Coronary artery (tissue), 2 donors: ENCODE measurements at regions not wholly inside any gene's neighbourhood (a gene's known extent, or its start where the extent isn't known, plus 50 kb on each side); places are given as distances from the start of the nearest gene placed in this dataset.

ENCODE experiments used
- DNase-seq: peaks from one replicate; pipeline ENCODE4 v3.0.0-alpha.2; 2017; ENCODE audit warnings: low spot score
- H3K27ac ChIP-seq, 2 donors: fragments of 200-600 bp; sonication (generic); one replicate each; pipeline ENCODE4 v1.5.1; 2016 to 2019
- H3K4me3 ChIP-seq: fragments of 200-600 bp; sonication (generic); 2 replicates; pipeline ENCODE4 v1.5.1; 2016; ENCODE audit warnings: mild to moderate bottlenecking, moderate library complexity
- TF ChIP-seq, protein P1 (sequence below): fragments of 200-600 bp; sonication (generic); IDR thresholded peaks from one replicate; pipeline ENCODE4 v1.5.1; 2019; ENCODE audit warnings: antibody characterized with exemption

DNA sequence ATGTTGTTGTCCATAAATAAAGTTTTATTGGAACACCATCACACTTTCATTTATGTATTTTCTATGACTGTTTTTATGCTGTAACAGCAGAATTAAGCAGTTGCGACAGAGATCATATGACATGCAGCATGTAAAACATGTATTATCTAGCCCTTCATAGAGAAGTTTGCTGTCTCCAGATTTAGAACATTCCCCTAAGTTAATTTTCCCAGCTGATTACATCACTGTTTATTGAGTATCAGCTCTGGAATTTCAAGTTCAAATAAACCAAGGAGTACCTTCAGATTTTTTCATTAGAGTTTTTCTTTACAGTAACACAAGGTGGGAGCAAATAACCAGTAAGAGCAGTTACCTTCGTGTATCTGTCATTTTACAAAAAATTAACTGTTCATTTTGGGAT lies 792.8 kb downstream of the USP25 start:
- H3K4me3 ChIP-seq, result no peak overlapping the region
- no peak for DNase-seq
- no peak overlapping the region for H3K27ac ChIP-seq
- TF ChIP-seq, protein P1, sequence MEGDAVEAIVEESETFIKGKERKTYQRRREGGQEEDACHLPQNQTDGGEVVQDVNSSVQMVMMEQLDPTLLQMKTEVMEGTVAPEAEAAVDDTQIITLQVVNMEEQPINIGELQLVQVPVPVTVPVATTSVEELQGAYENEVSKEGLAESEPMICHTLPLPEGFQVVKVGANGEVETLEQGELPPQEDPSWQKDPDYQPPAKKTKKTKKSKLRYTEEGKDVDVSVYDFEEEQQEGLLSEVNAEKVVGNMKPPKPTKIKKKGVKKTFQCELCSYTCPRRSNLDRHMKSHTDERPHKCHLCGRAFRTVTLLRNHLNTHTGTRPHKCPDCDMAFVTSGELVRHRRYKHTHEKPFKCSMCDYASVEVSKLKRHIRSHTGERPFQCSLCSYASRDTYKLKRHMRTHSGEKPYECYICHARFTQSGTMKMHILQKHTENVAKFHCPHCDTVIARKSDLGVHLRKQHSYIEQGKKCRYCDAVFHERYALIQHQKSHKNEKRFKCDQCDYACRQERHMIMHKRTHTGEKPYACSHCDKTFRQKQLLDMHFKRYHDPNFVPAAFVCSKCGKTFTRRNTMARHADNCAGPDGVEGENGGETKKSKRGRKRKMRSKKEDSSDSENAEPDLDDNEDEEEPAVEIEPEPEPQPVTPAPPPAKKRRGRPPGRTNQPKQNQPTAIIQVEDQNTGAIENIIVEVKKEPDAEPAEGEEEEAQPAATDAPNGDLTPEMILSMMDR, result no peak

DNA sequence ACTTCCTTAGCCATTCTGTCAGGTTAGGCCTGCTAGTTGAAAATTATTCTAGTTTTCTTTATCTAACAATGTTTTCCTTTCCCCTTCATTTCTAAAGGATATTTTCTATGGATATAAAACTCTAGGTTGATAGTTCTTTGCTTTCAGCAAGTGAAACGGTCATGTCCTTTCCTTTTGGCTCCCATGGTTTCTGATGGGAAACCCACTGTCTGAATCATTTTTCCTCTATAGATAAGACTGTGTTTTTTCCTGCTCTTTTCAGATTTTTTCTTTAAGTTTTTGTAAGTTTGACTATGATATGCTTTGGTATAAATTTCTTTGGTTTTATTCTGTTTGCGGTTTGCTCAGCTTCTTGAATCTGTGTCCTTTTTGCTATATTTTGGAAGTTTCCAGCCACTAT lies 800.9 kb downstream of the USP25 start:
- DNase-seq, result no peak
- no peak overlapping the region for H3K4me3 ChIP-seq
- TF ChIP-seq, protein P1, result no peak
- H3K27ac ChIP-seq, result no peak overlapping the region

DNA sequence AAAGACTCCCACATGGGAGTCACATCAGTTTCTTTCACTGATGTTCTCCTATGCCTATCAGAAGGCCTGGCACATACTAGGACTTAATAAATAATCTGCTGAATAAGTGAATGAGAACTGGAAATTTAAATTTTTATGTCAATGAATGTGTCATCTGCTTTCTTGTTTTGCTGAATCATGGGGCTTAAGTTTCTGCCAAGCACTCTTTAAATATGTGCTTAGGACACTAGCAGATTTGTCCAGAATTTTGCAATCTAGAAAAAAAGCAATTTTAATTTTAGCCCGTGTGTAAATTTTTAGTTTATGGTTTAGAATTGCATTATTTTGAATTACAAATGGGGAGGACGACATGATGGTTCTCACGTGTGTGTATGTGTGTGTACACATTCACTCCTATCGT lies 803.1 kb downstream of the USP25 start:
- no peak for DNase-seq
- TF ChIP-seq, protein P1, result no peak
- H3K4me3 ChIP-seq, result no peak overlapping the region
- H3K27ac ChIP-seq, result peak overlapping the region; percentile 2 to 77

DNA sequence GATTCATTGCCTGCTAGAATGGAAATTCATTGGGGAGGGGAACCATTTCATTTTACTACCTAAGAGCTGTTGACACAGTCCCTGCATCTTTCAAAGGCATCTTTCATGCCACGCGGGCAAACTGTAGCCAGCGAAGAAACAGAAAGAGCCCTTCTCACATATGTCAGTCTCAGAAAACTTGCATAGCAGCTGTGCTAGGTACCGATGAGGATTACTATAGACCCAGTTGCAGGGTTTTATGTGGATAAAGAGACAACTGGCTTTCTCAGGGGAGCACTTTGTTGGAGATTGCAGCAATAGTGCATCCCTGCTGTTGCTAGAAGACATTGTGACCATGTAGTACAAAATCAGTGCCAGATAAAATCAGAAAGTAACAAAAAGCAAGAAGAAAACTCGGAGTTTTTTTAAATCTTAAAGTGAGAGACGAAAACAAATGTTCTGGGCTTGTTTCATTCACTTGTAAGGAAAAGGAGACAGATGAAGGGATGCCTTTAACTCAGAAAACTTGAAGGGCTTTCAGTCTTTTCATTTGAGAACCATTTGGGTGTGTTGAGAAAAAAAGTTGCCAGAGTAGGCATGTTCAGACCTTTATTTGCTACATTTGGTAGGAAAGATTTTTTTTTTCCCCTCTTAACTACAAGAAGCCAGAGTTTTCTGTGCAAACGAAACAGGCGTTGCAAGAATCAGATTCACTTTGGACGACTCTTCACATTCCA lies 804.1 kb downstream of the USP25 start:
- H3K27ac ChIP-seq, result peak overlapping the region; percentile 42 to 77
- TF ChIP-seq, protein P1, result no peak
- peak overlapping the region; percentile 61 for H3K4me3 ChIP-seq
- DNase-seq, result no peak

DNA sequence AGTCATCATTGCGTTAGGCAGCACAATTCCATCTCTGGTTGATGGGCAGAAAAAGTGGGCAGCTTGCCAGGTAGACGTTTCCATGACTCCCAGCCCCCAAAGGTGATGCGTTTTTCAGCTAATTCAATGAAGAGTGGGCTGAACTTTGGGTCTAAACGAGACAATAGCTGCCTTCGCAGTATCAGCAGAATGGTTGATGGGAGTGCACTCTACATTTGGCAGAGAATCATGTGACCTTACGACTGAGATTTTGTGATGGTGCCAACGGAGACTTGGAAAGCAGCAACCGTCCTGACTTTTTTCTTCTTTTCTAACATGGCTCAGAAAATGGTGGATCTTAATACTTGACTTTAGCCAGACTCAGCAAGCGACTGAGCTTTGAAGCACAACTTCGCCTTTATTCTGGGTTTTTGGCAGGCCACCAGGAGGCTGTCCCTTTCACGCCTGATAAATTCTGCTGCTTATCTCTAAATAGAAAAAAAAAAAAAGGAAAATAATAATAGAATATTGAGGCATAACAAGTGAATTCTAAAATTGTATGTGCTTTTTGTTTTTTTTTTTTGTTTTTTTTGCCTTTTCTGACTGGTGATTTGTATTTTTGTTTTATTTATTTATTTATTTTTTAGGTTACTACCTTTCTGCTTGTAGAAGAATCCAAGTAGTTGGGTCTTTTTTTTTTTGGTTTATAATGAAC lies 804.8 kb downstream of the USP25 start:
- TF ChIP-seq, protein P1, result no peak
- peak overlapping the region; percentile 61 for H3K4me3 ChIP-seq
- DNase-seq, result peak; percentile 87
- peak overlapping the region; percentile 42 to 82 for H3K27ac ChIP-seq

DNA sequence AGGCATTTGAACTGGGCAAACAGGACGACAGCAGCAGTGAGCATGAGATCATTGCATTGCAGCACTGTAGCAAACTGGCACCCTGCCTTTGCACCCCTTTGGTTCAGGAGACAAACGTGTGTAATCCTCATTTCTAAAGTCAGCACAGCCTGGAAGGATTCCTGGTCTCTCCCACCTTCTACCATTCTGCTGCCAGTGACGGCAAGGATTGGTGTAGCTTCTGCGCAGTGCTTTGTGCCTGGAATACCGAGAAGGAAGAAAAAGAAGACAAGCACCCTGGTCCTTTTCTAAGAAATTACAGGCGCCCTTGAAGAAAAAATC lies 805.3 kb downstream of the USP25 start:
- peak overlapping the region; percentile 61 for H3K4me3 ChIP-seq
- H3K27ac ChIP-seq, result peak overlapping the region; percentile 42 to 82
- TF ChIP-seq, protein P1, result no peak
- DNase-seq, result peak; percentile 80

DNA sequence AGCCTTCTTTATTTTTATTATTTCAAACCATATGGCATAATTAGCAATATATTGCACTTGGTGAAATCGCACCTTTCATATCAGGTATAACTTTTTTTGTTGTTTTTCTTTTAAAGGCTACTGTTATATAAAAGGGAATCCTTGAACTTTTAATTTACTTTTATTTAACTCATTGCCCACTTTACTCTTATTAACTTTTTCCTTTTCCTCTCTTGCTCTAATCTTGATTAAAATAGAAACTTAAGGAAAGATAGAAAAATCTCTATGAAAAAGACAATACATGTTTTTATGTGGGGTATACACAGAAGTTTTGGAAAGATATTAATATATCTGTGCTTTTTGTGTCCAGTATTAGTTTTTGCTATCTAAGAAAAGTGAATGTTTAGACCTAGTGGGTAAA lies 805.8 kb downstream of the USP25 start:
- peak overlapping the region; percentile 42 to 82 for H3K27ac ChIP-seq
- TF ChIP-seq, protein P1, result no peak
- peak overlapping the region; percentile 61 for H3K4me3 ChIP-seq
- DNase-seq, result no peak
